ENCODE measurements at regions not wholly inside any gene's neighbourhood (a gene's known extent, or its start where the extent isn't known, plus 50 kb on each side); places are given as distances from the start of the nearest gene placed in this dataset.

GRCh38 chr16:86810062-86810461, 231.7 kb downstream of the FOXL1 start:
- TF ChIP-seq CTCF (IDR thresholded peaks at IDR 0.05; ENCODE audit: insufficient read depth, low read depth, low read length), result no peak
- no peak for TF ChIP-seq EZH2 (IDR thresholded peaks at IDR 0.05; ENCODE audit: insufficient read depth, low read length)

Data from astrocyte (in vitro differentiated cells and primary cell).